Left colon (tissue), 2 donors: ENCODE measurements at regions not wholly inside any gene's neighbourhood (a gene's known extent, or its start where the extent isn't known, plus 50 kb on each side); places are given as distances from the start of the nearest gene placed in this dataset.

Experiments used
- ATAC-seq: fragments of 200-7000 bp; cut with Tn5 transposase; one replicate; pipeline ENCODE4 v1.9.1; 2020; ENCODE audit warnings: mild to moderate bottlenecking, moderate library complexity
- DNase-seq, 2 donors: peaks; one replicate each; pipeline ENCODE4 v3.0.0-alpha.2; 2020
- intact Hi-C, 2 donors: fragments of 100-400 bp; cut with DNase I in 1 of 2; cut with micrococcal nuclease in 1 of 2; formaldehyde crosslinking; loops; one replicate each; pipeline versions ENCODE4 v1.11.2 to v1.14.0; 2022; cut with DNase I, micrococcal nuclease
- donor health status: DM: no; HTN: no; CAD: no.
- donor health status: DM: yes; HTN: yes; CAD: no.

DNA sequence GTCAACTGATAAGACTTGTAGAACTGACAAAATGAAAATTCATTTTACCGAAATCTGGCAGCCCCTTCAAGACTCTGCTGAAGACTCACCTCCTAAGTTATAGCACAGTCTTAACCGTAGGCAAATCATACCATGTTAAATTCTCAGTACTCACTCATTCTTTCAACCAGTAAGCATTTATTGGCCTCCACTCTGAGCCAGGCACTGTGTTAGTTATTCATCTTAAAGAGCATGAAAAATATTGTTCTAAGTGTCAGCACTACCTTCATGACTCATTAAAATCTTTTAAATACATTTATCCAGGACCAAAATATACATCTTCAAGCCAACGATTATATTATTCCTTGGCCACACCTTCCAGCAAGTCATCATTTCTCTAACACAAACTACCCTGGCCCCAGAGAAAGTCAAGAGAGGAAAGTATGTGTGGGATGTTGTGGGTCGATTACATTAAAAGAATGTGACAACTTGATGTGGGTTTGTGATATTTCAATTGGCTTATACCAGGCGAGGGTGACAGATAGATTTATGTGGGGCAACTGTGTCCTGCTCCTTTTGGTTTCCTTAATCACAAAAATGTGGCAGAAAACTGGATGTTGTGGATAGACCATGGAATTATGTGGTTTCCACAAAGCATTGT is 55.0 kb downstream of the TMEM30B start:
- intact Hi-C loops: no loop called here
- ATAC-seq (no peak), DNase-seq (no peak)

DNA sequence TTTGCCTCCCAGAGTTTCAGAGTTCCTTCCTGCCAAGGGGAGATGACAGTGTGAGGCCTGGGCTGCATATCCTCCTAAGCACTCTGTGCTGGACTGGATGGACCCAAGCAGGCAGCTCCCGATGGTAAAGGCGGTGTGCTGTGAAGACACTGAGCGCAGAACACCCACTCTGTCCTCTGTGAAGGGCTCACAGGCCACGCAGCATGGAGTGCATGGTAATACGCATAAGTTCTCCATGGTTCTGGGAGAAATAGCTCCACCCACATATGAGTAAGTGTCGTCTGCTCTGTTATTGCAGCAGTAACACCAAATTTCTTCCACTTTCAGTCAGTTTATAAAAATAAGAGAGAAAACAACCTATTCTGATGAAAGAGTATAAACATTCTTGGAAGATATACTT is 55.8 kb downstream of the TMEM30B start:
- intact Hi-C loops: no loop called here
- DNase-seq: no peak
- no peak for ATAC-seq

DNA sequence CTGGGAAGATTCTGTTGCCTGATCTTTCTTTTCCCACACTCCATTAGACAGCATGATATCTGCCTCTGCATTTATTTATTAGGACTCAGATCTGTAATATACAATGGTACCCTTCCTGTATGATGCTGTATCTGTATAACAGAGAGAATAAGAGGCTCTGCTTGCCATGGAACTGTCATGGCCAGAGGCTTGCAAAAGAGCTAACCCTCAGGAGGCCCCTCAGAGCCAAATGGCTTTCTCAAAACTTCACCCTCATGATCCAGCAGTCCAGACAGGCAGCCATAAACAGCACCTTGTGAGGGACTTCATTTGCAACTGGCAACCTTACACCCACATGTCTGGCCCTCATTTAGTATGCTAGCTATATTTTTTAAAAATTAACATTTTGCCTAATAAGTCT is 57.6 kb downstream of the TMEM30B start:
- ATAC-seq (no peak), DNase-seq (no peak)
- intact Hi-C loops: no loop called here

GRCh38 chr14:61222388-61222787 is 58.8 kb downstream of the TMEM30B start:
- ATAC-seq (no peak), DNase-seq (no peak)
- intact Hi-C loops: no loop called here

GRCh38 chr14:61221906-61222305 is 59.2 kb downstream of the TMEM30B start:
- ATAC-seq: no peak
- intact Hi-C loops: no loop called here
- DNase-seq: no peak

GRCh38 chr14:61219673-61220072 is 61.5 kb downstream of the TMEM30B start:
- no peak for ATAC-seq
- no peak for DNase-seq
- intact Hi-C loops: no loop called here

GRCh38 chr14:61219256-61219655 is 61.9 kb downstream of the TMEM30B start:
- intact Hi-C loops: no loop called here
- no peak for DNase-seq
- ATAC-seq: no peak

- DNase-seq (no peak), ATAC-seq (no peak)
- intact Hi-C loops: no loop called here
These were observed 62.4 kb downstream of the TMEM30B start for GRCh38 chr14:61218767-61219166.

DNA sequence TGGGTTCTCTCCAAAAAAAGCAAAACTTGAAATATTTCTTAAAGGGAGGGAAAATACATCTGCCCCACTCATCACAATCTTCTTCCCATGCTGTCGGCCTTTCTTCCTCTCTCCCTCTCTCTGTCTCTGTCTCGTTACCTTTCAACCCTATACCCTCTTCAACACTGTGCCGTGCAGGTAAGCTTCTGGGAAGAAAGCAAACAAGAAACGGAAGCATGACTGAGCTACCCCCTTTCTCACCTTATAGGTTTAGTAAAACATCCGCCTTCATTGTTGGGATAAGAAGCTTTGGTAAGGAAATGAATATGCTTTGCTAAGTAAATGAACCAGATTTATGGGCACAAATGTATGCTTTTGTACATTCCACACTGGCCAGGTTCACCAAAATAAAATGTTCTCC is 63.0 kb downstream of the TMEM30B start:
- ATAC-seq: no peak
- DNase-seq: no peak
- intact Hi-C loops: no loop called here

DNA sequence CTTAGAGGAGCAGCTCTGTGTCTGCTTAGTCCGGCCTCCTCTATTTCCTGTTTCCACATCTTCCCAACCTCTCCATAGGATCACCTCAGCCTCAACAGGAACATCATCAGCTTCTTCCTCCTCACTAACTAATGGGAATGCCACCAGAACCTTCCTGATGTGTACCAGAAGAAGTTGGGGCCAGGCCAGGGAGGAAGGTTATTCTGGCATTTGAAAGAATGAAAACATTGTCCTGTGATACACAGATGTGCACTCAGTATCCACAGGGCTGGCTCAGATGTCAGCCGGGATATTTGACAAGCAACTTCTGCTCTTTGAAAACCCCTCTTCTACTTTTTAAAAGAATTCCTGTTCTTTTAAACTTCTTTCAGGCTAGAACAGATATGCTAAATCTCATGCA is 63.6 kb downstream of the TMEM30B start:
- intact Hi-C loops: no loop called here
- no peak for ATAC-seq

DNA sequence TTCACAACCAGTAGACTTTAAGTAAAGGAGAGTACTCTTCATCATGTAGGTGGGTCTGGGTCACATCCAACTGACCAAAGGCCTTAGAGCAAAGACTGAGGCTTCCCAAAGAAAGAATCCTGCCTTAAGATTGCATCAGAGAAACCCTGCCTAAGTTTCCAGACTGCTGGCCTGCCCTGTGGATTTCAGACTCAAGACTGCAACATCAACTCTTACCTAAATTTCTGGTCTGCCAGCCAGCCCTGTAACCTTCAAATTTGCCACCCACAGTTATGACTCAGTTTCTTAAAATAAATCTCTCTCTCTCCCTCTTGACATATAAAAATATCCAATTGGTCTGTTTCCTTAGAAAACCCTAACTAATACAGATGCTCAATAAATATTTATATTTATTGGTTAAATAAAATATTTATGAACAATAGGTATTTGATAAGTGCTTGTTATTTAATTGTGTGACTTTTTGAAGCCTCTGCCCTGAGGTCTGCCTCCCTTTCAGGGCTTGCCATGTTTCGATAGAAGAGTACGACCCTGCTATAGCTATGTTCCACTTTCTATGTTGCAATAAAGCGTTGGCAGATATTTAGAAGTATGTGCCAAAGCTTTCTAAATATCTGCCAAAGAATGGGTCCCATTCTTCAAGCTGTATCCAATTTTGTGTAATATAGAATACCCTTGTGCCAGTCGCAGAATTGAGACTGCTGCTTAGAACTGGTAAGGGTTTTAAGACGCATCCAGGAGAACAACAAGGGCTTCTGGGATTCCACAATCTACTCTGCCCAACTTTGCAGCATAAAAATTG is 65.7 kb downstream of the TMEM30B start:
- DNase-seq (no peak), ATAC-seq (no peak)
- intact Hi-C loops: no loop called here

More for the DNA sequence above, 63.6 kb downstream of the TMEM30B start:
- no peak for DNase-seq

DNA sequence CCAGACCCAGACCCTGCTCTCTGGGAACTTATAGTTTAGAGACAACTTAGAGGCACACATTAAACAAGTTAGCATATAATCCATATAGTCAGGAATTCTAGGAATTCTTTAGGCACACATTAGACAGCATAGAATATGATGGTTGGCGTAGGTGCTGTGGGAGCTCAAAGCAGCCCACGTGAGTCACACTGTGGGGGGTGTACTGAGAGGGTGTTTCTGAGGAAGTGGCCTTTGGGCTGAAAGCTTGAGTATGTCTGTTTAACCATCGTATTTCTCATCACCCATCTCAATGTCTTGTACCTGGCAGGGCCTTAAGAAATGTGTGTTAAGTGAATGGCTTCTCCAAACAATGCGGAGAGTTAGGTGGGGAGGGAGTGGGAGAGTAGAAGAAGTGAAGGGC is 67.2 kb downstream of the TMEM30B start:
- ATAC-seq (no peak), DNase-seq (no peak)
- intact Hi-C loops: no loop called here

DNA sequence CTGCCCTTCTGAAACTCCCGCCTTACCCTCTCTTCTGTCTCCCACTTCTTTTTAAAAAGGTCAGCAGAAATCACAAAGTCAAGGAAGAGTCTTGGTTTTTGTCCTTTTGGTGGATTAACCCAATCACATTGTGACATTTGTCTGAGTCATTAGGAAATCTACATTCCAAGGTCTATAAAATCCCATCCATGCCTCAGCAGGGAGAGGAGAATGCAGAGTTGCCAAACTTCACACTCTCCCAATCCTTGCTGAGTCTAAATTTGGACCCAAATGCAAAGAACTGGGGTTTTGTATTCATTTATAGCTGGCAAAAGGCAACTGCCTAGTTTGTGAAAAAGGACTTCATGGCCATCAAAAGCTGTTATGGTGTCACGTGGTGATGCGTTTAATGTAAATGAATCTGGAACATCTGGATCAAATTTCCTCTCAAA is 67.9 kb downstream of the TMEM30B start:
- intact Hi-C loops: no loop called here
- no peak for ATAC-seq
- no peak for DNase-seq

DNA sequence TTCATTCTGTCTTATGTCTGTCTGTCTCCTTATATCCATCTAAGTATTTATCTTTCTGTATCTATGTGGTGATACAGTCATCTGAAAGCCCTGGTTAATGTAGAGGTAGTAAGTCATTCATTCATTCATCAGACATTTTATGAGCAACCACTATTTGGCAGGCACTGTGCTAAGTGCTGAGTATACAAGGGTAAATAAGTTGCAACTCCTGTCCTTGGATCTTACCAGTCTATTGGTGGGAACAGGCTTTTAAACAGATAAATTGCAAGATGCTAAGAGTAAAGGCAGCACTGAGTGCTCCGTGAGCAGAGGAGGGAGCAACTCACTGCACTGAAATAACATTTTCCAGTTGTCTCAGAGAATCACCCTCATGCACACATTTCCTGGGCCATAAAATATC is 68.6 kb downstream of the TMEM30B start:
- ATAC-seq (no peak), DNase-seq (no peak)
- intact Hi-C loops: no loop called here

DNA sequence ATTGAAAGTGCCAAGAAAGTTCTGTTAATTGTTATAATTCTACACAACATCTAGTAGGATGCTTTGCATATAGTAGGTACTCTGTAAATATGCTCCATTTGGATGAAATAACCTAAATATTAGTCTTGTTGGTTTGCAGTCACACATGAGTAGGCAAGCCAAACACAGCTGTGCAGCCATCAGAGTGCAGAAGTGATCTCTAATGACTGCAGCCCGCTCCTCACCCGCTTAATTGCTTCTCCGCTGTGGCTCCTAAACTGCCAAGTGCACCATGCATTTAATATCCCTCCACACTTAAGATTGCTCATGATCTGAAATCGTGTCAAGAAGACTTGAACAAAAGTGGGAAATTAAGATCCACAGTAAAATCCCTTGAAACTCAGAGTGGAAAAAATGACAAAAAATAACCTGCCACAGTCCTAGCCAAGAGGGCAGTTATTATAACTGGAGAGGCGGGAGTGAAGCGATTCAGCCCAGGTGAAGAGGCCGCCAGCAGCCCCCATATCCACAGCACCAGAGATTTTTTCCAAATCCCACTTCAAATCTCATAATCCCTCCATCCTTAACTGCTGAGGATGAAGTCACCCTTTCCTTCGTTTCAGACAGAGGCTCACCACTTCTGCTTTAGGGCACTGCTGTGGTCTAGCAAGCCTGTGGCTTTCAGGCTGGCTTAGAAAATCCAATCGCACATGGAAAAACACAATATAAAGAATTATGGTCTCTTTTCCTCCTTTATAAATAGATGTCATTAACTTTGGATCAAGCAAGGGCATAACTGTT is 69.5 kb downstream of the TMEM30B start:
- intact Hi-C loops: no loop called here
- DNase-seq (no peak), ATAC-seq (no peak)

GRCh38 chr14:61203081-61203753 is 77.9 kb downstream of the TMEM30B start:
- intact Hi-C loops: no loop called here
- ATAC-seq: no peak
- no peak for DNase-seq

DNA sequence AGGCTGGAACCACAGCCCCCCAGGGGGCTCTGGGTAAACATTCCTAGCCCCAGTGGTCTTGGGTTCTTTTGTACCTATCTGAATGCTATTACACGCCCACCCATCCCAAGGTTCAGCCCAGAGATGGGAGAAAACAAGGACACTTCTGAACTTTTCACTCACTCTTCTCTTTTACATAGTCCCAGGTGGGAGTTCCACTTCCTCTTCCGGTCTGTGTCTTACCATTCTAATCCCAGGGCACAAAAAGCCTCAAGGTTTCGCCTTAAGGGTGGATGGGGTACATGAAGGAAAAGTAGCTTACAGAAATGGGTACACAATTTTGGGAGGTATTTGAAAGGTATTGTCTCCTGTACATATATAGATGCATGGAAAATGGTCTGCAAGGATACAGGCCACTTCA is 79.0 kb downstream of the TMEM30B start:
- intact Hi-C loops: no loop called here
- ATAC-seq (no peak), DNase-seq (no peak)

DNA sequence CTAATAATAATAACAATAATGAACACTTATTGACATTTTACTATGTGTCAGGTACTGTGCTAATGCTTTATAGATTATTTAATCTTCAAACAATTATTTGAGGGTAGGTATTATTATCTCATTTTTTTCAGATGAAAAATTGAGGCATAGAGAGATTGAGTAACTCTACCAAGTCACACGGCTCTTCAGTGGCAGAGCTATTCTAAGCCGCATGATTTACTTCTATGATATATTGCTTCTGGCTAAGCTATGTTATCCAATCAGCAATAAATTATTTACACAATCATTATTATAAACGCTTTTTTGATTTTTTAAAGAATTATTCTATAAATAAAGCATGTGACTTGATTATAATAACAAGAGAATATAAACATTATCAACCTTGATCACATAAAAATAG is 80.0 kb downstream of the TMEM30B start:
- DNase-seq: no peak
- ATAC-seq: no peak
- intact Hi-C loops: no loop called here

DNA sequence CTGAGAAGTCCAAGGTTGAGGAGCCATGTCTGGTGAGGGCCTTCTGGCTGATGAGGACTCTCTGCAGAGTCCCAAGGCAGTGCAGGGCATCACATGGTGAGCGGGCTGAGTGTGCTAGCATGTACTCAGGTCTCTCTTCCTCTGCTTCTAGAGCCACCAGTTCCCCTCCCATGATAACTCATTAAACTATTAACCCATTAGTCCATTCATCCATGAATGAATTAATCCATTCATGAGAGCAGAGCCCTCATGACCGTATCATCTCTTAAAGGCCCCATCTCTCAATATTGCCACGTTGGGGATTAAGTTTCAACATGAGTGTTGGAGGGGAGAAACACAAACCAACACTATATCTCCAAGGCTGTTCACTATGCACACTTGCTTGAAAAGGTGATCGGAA is 83.7 kb downstream of the TMEM30B start:
- ATAC-seq: no peak
- intact Hi-C loops: no loop called here

GRCh38 chr14:61196792-61197191 is 84.3 kb downstream of the TMEM30B start:
- no peak for DNase-seq
- ATAC-seq: no peak
- intact Hi-C loops: no loop called here

More for the DNA sequence above, 83.7 kb downstream of the TMEM30B start:
- DNase-seq: no peak
